ENCODE measurements at regions not wholly inside any gene's neighbourhood (a gene's known extent, or its start where the extent isn't known, plus 50 kb on each side); places are given as distances from the start of the nearest gene placed in this dataset.

- no peak for DNase-seq (ENCODE audit: low read depth)
- TF ChIP-seq, protein P1, sequence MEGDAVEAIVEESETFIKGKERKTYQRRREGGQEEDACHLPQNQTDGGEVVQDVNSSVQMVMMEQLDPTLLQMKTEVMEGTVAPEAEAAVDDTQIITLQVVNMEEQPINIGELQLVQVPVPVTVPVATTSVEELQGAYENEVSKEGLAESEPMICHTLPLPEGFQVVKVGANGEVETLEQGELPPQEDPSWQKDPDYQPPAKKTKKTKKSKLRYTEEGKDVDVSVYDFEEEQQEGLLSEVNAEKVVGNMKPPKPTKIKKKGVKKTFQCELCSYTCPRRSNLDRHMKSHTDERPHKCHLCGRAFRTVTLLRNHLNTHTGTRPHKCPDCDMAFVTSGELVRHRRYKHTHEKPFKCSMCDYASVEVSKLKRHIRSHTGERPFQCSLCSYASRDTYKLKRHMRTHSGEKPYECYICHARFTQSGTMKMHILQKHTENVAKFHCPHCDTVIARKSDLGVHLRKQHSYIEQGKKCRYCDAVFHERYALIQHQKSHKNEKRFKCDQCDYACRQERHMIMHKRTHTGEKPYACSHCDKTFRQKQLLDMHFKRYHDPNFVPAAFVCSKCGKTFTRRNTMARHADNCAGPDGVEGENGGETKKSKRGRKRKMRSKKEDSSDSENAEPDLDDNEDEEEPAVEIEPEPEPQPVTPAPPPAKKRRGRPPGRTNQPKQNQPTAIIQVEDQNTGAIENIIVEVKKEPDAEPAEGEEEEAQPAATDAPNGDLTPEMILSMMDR (IDR thresholded peaks at IDR 0.05; ENCODE audit: insufficient read depth, low read length) = no peak
- H3K4me3 ChIP-seq (ENCODE audit: low read depth, low read length) = no peak overlapping the region
Observed at GRCh38 chr2:83168377-83168776, 1290.7 kb downstream of the SUCLG1 start.

- no peak for DNase-seq (ENCODE audit: low read depth)
- TF ChIP-seq, protein P1 (IDR thresholded peaks at IDR 0.05; ENCODE audit: insufficient read depth, low read length) = no peak
- no peak overlapping the region for H3K4me3 ChIP-seq (ENCODE audit: low read depth, low read length)
Observed at GRCh38 chr2:83162421-83162820, 1296.7 kb downstream of the SUCLG1 start.

DNA sequence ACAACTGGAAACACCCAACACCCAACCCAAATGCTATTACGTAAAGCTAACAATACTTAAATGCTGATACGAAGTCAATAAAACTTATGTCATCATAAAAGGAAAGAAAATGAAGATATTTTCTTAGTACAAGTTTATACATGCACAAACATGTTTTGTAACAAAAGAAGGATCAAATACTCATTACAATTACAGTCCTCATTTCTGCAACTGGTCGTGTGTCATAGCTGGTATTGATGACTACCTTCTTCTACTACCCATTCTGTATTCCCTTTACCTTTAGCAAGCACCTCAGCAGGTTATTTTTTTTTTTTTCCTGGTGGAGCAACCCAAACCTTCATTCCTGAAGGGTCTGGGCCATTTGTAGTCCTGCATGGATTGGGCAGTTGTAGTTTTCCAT is 1298.5 kb downstream of the SUCLG1 start:
- TF ChIP-seq, protein P1 (IDR thresholded peaks at IDR 0.05; ENCODE audit: insufficient read depth, low read length) = no peak
- DNase-seq (ENCODE audit: low read depth) = no peak
- H3K4me3 ChIP-seq (ENCODE audit: low read depth, low read length) = no peak overlapping the region

GRCh38 chr2:83155826-83156225 is 1303.3 kb downstream of the SUCLG1 start:
- DNase-seq (ENCODE audit: low read depth) = no peak
- TF ChIP-seq, protein P1 (IDR thresholded peaks at IDR 0.05; ENCODE audit: insufficient read depth, low read length) = no peak
- no peak overlapping the region for H3K4me3 ChIP-seq (ENCODE audit: low read depth, low read length)

GRCh38 chr2:83143946-83144345 is 1315.1 kb downstream of the SUCLG1 start:
- TF ChIP-seq, protein P1 (IDR thresholded peaks at IDR 0.05; ENCODE audit: insufficient read depth, low read length) = no peak
- no peak for DNase-seq (ENCODE audit: low read depth)
- H3K4me3 ChIP-seq (ENCODE audit: low read depth, low read length) = no peak overlapping the region

DNA sequence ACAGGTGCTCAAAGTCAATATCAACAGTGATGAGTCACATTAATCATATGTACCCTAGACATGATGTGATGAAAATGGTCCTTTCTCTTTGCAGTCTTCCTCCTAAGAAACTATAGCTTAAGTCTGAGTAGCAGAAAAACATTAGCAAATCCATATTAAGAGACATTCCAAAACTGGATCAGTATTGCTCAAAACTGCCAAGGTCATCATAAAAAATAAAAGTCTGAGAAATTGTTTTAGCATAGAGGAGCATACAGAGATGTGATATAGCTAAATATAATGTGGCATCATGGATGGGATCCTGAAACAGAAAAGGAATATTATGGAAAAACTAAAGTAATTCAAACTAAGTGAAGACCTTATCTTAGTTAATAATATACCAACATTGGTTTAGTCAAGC is 1316.1 kb downstream of the SUCLG1 start:
- TF ChIP-seq, protein P1 (IDR thresholded peaks at IDR 0.05; ENCODE audit: insufficient read depth, low read length) = no peak
- DNase-seq (ENCODE audit: low read depth) = no peak
- H3K4me3 ChIP-seq (ENCODE audit: low read depth, low read length) = no peak overlapping the region

DNA sequence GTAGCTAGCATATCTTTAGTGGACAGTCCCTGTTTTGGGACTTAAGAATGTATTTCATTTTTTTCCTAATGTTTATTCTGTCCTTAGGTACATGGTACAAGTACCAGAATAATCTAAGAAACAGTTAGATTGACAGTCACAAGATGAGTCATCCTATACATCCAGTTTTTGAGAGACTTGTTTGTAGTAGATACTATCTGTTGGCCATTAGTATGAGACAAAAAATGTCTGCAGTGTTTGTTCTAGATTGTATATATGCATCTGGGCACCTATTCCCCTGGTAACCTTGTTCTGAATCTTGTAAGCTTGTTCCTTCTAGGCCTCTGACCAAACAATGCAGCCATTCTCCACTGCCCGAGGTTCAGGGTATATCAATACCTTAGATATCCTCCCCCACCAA is 1343.5 kb downstream of the SUCLG1 start:
- TF ChIP-seq, protein P1 (IDR thresholded peaks at IDR 0.05; ENCODE audit: insufficient read depth, low read length) = no peak
- DNase-seq (ENCODE audit: low read depth) = no peak
- no peak overlapping the region for H3K4me3 ChIP-seq (ENCODE audit: low read depth, low read length)

Data from fibroblast of the aortic adventitia (primary cell).